Endothelial cell of umbilical vein (primary cell): ENCODE measurements at regions not wholly inside any gene's neighbourhood (a gene's known extent, or its start where the extent isn't known, plus 50 kb on each side); places are given as distances from the start of the nearest gene placed in this dataset.

Source experiments
- CTCF ChIP-seq, 2 donors: IDR thresholded peaks; 1 replicate in 1 of 2; 2 replicates in 1 of 2; pipeline ENCODE4 v1.5.1; 2011; ENCODE audit warnings: low read length in 2 of 2, mild to moderate bottlenecking in 2 of 2, moderate library complexity in 2 of 2, control low read depth in 1 of 2, inconsistent platforms in 1 of 2, low read depth in 1 of 2; ENCODE audit not compliant: insufficient read depth in 1 of 2; ENCODE audit errors: extremely low read depth in 1 of 2
- POLR2A ChIP-seq: IDR thresholded peaks from 2 replicates; pipeline ENCODE4 v1.6.1; 2012; ENCODE audit warnings: low read depth, mild to moderate bottlenecking, control low read depth, low read length

DNA sequence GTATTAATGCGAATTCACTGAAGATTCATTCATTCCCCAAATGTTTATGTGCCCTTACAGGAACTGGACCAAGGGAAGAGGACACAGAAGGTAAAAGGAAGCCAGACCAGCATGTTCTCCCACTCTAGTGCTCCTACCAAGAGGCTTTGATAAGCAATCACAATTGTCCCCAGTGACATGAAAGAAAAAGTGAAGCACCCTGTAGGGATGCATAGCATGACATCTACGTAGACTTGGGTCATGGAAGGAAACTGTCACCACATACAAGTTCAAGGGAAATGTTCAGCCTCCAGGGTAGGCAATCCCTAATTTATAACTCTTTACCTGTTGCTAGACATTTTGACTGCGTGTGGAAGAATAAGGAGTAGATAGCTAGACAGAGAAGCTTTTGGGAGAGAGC, 348.6 kb upstream of the MCTP2 start:
- no peak for TF ChIP-seq POLR2A
- no peak for TF ChIP-seq CTCF (IDR thresholded peaks at IDR 0.05; ENCODE audit: extremely low read depth in 1 of 2, insufficient read depth in 1 of 2, low read depth in 1 of 2, low read length in 2 of 2)
